ENCODE measurements at regions not wholly inside any gene's neighbourhood (a gene's known extent, or its start where the extent isn't known, plus 50 kb on each side); places are given as distances from the start of the nearest gene placed in this dataset.
"Not testable (repeated sequence)": the region's sequence is repeated elsewhere in the genome, so short reads cannot be mapped to it uniquely, and the experiment has no call there.

DNA sequence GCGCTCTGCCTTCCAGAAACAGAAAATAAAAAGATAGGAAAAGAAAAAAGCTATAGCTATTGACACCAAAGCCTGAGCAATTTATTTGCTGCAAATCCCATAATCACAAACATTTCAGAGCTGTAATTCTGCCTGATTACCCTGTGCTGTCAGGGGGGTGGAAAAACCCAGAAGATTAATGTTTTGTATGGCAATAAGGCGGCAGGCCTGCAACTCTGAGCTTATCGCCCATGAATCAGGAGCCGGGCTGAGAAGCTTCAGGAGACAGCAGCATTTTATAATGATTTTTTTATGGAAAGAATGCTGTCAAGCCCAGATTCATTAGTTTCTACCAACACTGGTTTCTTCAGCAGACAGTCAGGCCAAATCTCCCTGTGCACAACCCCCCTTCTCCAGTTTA lies 82.6 kb upstream of the TMEM164 start:
- Mint-ChIP-seq H3K27ac (no peak overlapping the region), H3K9me3 (no peaks in the 10 kb centered on the region), H3K4me3 (no peak overlapping the region), H3K4me1 (peaks cover 2% of the 10 kb centered on the region), H3K36me3 (no peaks in the 10 kb centered on the region), H3K27me3 (no peaks in the 10 kb centered on the region)
- CTCF ChIA-PET: interaction anchor here (1.4 kb wide), 1 partner anchor 10 kb away, joined by 5 read pairs; no protein-coding TSS in a partner anchor
- DNase-seq: no peak

DNA sequence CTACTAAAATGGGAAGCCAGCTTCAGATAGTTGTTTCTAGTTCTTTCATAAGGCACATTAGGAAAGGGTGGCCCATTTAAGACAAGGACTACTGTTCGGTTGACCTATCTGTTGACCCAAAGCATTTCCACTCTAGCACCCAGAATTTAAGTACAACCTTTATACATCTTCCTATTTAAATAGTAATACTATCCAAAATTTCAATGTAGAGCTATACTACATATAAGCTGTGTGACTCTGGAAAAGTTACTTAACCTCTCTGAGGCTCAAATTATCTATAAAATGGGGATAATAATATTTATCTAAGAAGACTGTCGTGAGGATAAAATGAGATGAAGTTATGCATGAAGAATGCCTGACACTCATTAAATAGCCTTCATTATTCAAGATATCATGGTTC lies 82.0 kb upstream of the TMEM164 start:
- Mint-ChIP-seq H3K27ac (no peak overlapping the region), H3K4me3 (no peak overlapping the region), H3K27me3 (no peaks in the 10 kb centered on the region), H3K9me3 (no peaks in the 10 kb centered on the region), H3K4me1 (peaks cover 2% of the 10 kb centered on the region), H3K36me3 (no peaks in the 10 kb centered on the region)
- CTCF ChIA-PET: interaction anchor here (1.4 kb wide), 1 partner anchor 11 kb away, joined by 5 read pairs; no protein-coding TSS in a partner anchor
- no peak for DNase-seq

DNA sequence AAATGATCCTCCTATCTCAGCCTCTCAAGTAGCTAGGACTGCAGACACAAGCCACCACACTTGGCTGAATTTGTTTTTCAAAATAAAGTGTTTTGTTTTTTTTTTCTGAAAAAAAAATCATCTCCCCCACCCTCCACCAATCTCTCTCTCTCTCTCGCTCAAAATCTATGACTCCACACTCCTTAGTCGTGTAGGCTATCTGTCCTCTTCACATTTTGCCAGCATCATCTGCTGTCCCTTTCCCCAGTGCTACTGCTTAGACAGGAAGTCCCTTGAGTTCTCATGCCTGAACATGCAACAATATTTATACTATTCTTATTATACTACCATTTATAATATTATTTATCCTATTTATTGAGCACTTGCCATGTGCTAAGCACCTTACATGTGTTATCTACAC lies 80.7 kb upstream of the TMEM164 start:
- H3K36me3 Mint-ChIP-seq: no peaks in the 10 kb centered on the region
- H3K4me1 Mint-ChIP-seq: peaks cover 2% of the 10 kb centered on the region
- no peaks in the 10 kb centered on the region for H3K9me3 Mint-ChIP-seq
- H3K27ac Mint-ChIP-seq: no peak overlapping the region
- CTCF ChIA-PET: no interaction called here
- no peak for DNase-seq
- no peaks in the 10 kb centered on the region for H3K27me3 Mint-ChIP-seq
- no peak overlapping the region for H3K4me3 Mint-ChIP-seq

DNA sequence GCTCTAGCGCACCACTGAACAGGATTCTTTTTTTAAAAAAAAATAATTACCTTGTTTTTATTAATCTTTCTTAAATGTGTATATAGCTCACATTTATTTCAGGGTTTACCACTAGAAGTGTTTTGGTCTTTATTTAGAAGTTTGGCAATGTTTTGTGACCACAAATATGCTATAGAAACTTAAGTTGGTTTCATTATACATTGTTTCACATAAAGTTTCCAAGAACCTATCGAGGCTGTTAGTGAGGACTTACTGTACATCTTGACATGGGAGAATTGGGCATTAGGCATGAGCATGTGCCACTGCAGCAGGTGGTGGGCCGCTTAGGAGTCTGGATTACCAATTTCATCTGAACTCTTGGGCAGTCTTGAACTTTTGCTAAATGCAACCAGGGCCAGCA lies 77.9 kb upstream of the TMEM164 start:
- H3K27ac Mint-ChIP-seq, H3K27me3 Mint-ChIP-seq, DNase-seq, H3K4me3 Mint-ChIP-seq, CTCF ChIA-PET, H3K36me3 Mint-ChIP-seq, H3K9me3 Mint-ChIP-seq, H3K4me1 Mint-ChIP-seq: not testable (repeated sequence)

DNA sequence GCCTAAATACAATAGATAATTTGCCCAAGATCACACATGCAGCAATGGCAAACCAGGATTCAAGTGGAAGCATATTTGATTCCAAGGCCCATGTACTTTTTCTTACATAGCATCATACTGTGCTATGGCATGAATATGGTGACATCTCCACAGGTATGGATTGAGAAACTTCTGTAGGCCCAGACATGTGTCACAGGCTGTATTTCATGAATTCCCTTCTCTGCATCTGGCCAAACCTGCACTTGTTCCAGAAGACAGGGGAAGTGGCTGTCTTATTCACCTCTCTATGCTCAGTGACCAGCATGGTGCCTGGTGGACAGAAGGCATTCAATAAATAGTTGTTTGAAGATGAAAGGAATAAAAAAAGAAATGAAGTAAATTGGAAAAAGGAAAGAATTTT lies 77.3 kb upstream of the TMEM164 start:
- Mint-ChIP-seq H3K9me3 (no peaks in the 10 kb centered on the region), H3K36me3 (no peaks in the 10 kb centered on the region), H3K4me3 (no peak overlapping the region), H3K27me3 (no peaks in the 10 kb centered on the region), H3K27ac (no peak overlapping the region), H3K4me1 (peaks cover 2% of the 10 kb centered on the region)
- CTCF ChIA-PET: no interaction called here
- DNase-seq: no peak

DNA sequence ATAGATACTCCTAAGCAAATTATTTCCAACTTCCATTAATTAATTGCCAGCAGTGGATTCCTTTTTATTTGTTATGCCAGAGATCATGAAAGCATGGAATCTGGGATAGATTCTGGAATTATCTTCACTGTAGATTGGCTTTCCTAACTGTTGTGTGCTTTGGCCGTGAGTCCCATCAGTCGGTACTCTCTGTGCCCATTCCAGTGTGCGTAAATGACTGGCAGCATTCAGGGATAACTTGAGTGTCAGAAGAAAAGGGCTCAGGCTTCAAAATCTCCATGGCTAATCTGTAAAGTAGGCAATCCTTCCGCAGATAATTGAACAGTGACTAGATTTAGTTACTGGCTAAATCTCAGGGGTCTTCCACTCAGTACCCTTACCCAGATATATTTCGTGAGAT lies 76.8 kb upstream of the TMEM164 start:
- DNase-seq: no peak
- no peaks in the 10 kb centered on the region for H3K9me3 Mint-ChIP-seq
- H3K27me3 Mint-ChIP-seq: no peaks in the 10 kb centered on the region
- peaks cover 2% of the 10 kb centered on the region for H3K4me1 Mint-ChIP-seq
- no peaks in the 10 kb centered on the region for H3K36me3 Mint-ChIP-seq
- CTCF ChIA-PET: no interaction called here
- H3K27ac Mint-ChIP-seq: no peak overlapping the region
- no peak overlapping the region for H3K4me3 Mint-ChIP-seq

DNA sequence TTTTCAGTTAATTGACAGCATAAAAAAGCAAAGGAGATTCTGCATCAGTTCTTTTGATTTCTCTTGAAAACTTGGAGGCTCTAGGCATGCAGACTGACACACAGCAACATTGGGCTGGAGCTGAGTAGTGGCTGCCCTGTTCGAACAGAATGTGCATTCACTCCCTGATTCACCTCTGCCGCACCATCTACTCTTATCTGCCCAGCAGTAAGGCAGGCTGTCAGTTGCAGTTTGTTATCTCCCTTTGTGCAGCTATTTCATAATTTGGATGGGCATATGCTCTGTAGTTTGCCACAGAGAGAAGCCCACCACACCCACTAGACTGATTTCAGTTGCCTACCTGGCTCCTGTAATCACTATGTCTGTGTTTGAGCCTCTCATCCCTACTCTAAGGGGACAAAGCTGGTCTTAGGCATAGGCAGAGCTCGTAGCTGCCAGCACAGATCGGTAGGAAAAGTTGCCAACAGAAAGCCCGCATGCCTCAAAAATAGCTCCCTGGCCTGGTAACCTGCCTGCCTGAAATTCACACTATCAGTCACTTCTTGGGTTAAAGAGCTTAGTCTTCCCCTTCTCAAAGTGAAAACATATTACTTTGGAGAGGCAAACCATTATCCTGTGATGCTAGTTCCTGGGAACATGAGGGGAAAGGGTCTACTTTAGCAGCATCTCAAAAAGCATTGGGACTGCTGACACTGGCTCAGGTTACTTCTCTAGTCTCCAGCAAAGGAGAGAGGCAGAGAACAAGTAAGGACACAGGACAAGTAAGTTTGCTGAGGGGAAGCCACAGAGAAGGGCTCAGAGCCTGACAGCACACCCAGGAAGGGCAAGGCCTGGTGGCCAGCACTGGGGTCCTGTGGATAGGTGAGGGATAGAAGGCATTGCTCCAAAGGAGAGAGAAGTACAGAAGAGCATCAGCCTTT lies 75.9 kb upstream of the TMEM164 start:
- CTCF ChIA-PET: interaction anchor here (0.6 kb wide), 1 partner anchor 225 kb away, joined by 3 read pairs; no protein-coding TSS in a partner anchor
- no peak overlapping the region for H3K27ac Mint-ChIP-seq

DNA sequence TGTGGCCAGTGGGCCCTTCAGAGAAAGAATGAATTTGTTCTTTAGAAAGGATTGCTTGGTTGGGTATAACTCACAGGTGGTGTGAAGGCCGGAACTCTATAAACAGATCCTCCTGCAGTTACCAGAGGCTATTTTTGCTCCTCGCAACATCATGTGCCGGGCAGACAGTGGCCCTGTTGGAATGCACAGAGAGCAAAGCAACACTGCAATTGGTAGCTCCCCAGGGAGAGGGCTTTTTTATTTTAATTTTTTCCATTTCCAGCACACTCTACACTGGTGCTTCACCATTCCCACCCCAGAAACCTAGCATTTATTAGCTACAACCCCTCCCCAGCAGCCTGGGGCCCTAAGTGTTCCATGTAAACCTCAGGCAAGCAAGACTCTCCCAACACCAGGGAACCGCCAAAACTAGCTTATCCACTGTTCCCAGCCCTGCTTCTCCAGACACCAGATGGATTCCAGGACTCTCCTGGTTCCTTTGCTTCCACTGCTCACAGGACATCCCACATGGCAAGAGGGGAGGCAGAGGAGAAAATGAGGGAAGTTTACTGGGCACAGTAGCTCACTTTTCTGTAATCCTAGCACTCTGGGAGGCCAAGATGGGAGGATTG lies 75.1 kb upstream of the TMEM164 start:
- H3K4me3 Mint-ChIP-seq: no peak overlapping the region
- H3K27ac Mint-ChIP-seq: no peak overlapping the region
- peaks cover 2% of the 10 kb centered on the region for H3K4me1 Mint-ChIP-seq
- H3K9me3 Mint-ChIP-seq: no peaks in the 10 kb centered on the region
- H3K27me3 Mint-ChIP-seq: no peaks in the 10 kb centered on the region
- no peaks in the 10 kb centered on the region for H3K36me3 Mint-ChIP-seq
- no peak for DNase-seq
- CTCF ChIA-PET: interaction anchor here (0.6 kb wide), 1 partner anchor 224 kb away, joined by 3 read pairs; no protein-coding TSS in a partner anchor

More for the DNA sequence above, 75.9 kb upstream of the TMEM164 start:
- Mint-ChIP-seq H3K4me1 (peaks cover 2% of the 10 kb centered on the region), H3K9me3 (no peaks in the 10 kb centered on the region), H3K27me3 (no peaks in the 10 kb centered on the region), H3K4me3 (no peak overlapping the region), H3K36me3 (no peaks in the 10 kb centered on the region)
- no peak for DNase-seq

DNA sequence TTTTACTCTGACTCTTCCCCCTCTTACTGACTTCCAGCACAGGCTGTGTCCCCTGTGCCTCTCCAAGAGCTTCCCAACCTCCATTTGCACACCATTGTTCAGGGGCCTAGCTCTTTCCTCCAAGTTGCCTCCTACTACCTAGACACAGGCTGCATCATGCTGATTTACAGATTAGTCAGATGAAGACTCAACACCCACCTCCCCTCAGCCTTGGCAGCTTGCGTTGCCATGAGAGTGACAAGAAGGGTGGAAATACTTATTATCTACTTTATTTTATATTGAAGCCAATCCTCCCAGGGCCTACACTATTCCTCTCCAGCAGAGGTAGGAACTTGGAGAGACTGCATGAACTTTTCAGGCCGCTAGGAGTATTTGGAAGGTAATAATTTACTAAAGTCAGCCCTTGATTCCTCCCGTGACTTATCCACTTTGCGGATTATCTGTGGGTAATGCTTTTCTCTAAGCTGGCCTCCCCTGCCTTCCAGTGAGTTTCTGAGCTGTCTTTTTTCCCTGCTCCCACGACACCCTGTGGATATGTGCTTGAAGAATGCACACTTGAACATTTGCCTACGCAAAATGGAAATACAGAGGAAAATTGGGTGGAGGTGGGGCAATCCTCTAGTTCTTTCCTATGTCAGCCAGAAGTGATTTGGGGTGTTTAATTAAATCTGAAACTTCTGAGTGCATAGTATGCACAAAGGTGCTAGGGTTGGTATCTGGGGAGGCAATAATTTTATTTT lies 74.1 kb upstream of the TMEM164 start:
- peaks cover 2% of the 10 kb centered on the region for H3K4me1 Mint-ChIP-seq
- H3K9me3 Mint-ChIP-seq: no peaks in the 10 kb centered on the region
- H3K4me3 Mint-ChIP-seq: no peak overlapping the region
- H3K27me3 Mint-ChIP-seq: no peaks in the 10 kb centered on the region
- CTCF ChIA-PET: no interaction called here
- no peak for DNase-seq
- H3K36me3 Mint-ChIP-seq: no peaks in the 10 kb centered on the region
- H3K27ac Mint-ChIP-seq: no peak overlapping the region

DNA sequence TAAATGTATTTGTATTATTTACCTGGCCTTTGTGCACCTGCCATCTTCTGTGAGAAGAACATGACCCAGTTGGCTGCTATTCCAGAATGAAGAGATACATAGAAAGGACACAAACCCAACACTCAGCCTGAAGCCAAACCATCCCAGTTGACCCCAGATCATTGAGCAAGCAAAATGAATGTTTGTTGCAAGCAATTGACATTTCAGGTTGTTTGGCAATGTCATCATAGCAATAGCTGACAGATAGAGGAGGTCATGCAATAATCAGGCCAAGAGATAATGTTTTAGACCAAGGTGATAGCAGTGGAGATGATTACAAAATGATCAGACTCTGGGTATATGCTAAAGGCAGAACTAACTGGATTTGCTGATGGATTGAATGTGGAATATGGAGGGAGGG lies 71.2 kb upstream of the TMEM164 start:
- no peaks in the 10 kb centered on the region for H3K36me3 Mint-ChIP-seq
- H3K9me3 Mint-ChIP-seq: no peaks in the 10 kb centered on the region
- CTCF ChIA-PET: no interaction called here
- H3K4me3 Mint-ChIP-seq: no peak overlapping the region
- H3K4me1 Mint-ChIP-seq: no peaks in the 10 kb centered on the region
- peaks cover 4% of the 10 kb centered on the region for H3K27me3 Mint-ChIP-seq
- no peak for DNase-seq
- H3K27ac Mint-ChIP-seq: no peak overlapping the region

DNA sequence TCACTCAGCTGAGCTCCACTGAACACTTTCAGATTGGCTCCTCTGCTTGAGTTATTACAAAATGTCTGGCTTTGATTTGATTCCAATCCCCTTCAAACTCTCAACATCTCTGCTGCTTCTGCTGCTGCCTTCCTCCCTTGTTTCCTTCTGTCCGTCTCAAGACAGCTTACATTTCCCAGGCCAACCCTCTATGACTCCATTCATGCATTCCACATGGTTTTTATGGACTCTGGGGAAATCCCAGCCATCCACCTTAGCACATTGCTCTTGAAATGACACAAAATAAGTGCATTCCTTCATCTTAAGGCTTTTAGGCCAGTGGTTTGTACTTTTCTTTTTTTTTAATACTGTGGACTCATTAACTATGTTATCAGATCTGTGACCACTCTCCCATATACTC lies 68.5 kb upstream of the TMEM164 start:
- DNase-seq: no peak
- Mint-ChIP-seq H3K9me3 (no peaks in the 10 kb centered on the region), H3K4me3 (no peak overlapping the region), H3K27me3 (peaks cover 4% of the 10 kb centered on the region), H3K27ac (no peak overlapping the region), H3K4me1 (no peaks in the 10 kb centered on the region), H3K36me3 (no peaks in the 10 kb centered on the region)
- CTCF ChIA-PET: no interaction called here

DNA sequence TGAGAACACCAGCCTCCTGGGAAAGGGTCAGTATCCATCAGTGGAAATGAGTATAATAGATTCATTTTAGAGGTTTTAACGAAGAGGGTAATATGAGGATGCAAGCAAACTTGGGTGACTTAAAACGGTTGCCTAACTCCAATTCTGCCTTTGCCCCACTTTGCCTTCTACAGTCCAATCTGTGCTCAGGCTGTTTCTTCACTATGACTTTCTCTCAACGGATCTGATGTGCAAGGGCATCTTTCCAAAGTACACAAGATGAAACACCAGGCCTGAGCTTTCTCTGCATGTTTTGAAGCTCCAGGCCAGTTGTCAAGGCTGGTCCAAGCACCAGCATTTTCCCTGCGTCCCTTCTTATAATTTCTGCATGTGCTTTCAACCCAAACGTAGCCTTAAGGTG lies 68.0 kb upstream of the TMEM164 start:
- no peaks in the 10 kb centered on the region for H3K36me3 Mint-ChIP-seq
- DNase-seq: no peak
- H3K9me3 Mint-ChIP-seq: no peaks in the 10 kb centered on the region
- H3K27ac Mint-ChIP-seq: no peak overlapping the region
- H3K4me1 Mint-ChIP-seq: no peaks in the 10 kb centered on the region
- H3K27me3 Mint-ChIP-seq: peaks cover 4% of the 10 kb centered on the region
- H3K4me3 Mint-ChIP-seq: no peak overlapping the region
- CTCF ChIA-PET: no interaction called here

DNA sequence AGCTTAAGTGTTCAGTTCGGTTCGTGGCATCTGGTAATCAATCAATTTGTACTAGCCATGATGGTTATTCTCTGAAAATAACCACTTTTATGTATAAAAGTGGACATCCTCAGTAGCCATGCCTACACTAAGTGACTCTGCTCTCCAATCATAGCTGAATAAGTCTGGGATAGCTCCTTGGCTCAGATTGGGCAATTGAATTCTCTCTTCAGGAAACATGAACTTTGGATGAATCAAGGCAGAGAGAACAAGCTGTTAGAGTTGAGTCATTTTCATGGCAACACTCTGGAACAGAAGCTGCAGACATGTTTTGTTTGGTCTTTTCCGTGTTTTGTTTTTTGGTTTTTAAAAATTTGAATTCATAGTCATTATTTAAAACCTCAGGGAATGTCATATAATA lies 66.8 kb upstream of the TMEM164 start:
- CTCF ChIA-PET: no interaction called here
- Mint-ChIP-seq H3K9me3 (no peaks in the 10 kb centered on the region), H3K4me1 (no peaks in the 10 kb centered on the region), H3K36me3 (no peaks in the 10 kb centered on the region), H3K4me3 (no peak overlapping the region), H3K27ac (no peak overlapping the region), H3K27me3 (peaks cover 4% of the 10 kb centered on the region)
- no peak for DNase-seq

DNA sequence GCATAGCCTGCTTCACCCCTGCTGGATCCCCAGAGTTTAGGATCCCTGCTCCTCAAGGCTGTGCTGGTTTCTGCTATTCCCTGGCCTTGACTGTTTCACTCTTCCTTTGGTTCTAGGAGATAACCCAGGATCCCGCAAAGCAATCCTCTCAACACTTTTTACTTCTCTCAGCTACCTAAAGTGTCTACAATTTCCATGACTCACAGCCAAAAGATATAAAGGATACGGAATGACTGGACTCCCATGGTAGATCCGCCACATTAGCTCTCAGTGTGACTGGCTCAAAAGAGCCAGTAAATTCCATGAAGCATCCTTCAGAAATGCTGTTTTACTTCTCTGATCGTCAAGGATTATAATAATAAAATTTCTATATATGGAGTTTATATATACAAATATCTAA lies 66.3 kb upstream of the TMEM164 start:
- no peak for DNase-seq
- Mint-ChIP-seq H3K4me1 (no peaks in the 10 kb centered on the region), H3K27me3 (peaks cover 4% of the 10 kb centered on the region), H3K9me3 (no peaks in the 10 kb centered on the region), H3K27ac (no peak overlapping the region), H3K36me3 (no peaks in the 10 kb centered on the region), H3K4me3 (no peak overlapping the region)
- CTCF ChIA-PET: no interaction called here

All from activated naive CD4-positive, alpha-beta T cell treated with anti-CD3 and anti-CD28 coated beads, Interleukin-2, amount 10 ng/mL, durations not matched to agents 7 days and 5 days (primary cell).